ENCODE measurements at regions not wholly inside any gene's neighbourhood (a gene's known extent, or its start where the extent isn't known, plus 50 kb on each side); places are given as distances from the start of the nearest gene placed in this dataset.

DNA sequence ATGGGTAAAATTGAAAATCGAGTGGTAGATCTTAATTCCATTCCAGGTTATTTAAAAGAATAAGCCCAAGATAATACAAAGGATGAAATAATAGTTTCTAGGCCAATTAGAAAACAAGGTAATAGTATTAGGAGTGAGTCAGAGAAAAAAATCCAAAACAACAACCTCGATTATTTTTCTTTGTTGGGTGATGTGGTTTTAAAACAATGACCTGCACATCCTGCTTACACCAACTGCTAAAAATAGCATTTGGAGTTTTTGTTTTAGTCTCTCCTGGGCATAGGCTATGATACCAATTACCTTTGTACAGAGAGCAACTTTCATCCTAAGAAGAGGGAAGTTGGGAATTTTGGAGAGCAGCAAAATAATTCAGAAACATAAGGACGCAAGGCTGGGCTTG lies 101.7 kb upstream of the MYO10 start:
- TF ChIP-seq, protein P1, sequence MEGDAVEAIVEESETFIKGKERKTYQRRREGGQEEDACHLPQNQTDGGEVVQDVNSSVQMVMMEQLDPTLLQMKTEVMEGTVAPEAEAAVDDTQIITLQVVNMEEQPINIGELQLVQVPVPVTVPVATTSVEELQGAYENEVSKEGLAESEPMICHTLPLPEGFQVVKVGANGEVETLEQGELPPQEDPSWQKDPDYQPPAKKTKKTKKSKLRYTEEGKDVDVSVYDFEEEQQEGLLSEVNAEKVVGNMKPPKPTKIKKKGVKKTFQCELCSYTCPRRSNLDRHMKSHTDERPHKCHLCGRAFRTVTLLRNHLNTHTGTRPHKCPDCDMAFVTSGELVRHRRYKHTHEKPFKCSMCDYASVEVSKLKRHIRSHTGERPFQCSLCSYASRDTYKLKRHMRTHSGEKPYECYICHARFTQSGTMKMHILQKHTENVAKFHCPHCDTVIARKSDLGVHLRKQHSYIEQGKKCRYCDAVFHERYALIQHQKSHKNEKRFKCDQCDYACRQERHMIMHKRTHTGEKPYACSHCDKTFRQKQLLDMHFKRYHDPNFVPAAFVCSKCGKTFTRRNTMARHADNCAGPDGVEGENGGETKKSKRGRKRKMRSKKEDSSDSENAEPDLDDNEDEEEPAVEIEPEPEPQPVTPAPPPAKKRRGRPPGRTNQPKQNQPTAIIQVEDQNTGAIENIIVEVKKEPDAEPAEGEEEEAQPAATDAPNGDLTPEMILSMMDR (IDR thresholded peaks at IDR 0.05; ENCODE audit: partially characterized antibody, unreplicated experiment): no peak
- H3K27me3 Mint-ChIP-seq (ENCODE audit: unreplicated experiment): no peaks in the 10 kb centered on the region
- H3K27ac Mint-ChIP-seq (ENCODE audit: unreplicated experiment): no peak overlapping the region
- H3K9me3 Mint-ChIP-seq (ENCODE audit: unreplicated experiment): peaks cover under 1% of the 10 kb centered on the region
- no peaks in the 10 kb centered on the region for H3K4me1 Mint-ChIP-seq (ENCODE audit: low read depth, unreplicated experiment)
- DNase-seq: no peak
- H3K36me3 Mint-ChIP-seq (ENCODE audit: unreplicated experiment): no peaks in the 10 kb centered on the region
- H3K4me3 Mint-ChIP-seq (ENCODE audit: unreplicated experiment): no peak overlapping the region

DNA sequence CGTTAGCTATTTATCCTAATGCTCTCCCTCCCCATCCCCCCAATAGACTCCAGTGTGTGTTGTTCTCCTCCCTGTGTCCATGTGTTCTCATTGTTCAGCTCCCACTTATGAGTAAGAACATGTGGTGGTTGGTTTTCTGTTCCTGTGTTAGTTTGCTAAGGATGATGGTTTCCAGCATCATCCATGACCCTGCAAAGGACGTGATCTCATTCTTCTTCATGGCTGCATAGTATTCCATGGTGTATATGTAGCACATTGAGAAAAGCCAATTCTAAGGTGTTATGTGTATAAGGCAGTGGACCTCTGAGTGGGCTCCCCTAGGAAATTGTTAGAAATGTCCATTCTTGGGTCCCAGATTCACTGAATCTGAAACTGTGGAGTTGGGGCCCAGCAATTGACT lies 103.1 kb upstream of the MYO10 start:
- Mint-ChIP-seq H3K36me3 (ENCODE audit: unreplicated experiment) (no peaks in the 10 kb centered on the region), H3K4me1 (ENCODE audit: low read depth, unreplicated experiment) (no peaks in the 10 kb centered on the region), H3K27me3 (ENCODE audit: unreplicated experiment) (no peaks in the 10 kb centered on the region), H3K4me3 (ENCODE audit: unreplicated experiment) (no peak overlapping the region), H3K27ac (ENCODE audit: unreplicated experiment) (no peak overlapping the region), H3K9me3 (ENCODE audit: unreplicated experiment) (peaks cover 2% of the 10 kb centered on the region)
- TF ChIP-seq, protein P1 (IDR thresholded peaks at IDR 0.05; ENCODE audit: partially characterized antibody, unreplicated experiment): no peak
- no peak for DNase-seq

DNA sequence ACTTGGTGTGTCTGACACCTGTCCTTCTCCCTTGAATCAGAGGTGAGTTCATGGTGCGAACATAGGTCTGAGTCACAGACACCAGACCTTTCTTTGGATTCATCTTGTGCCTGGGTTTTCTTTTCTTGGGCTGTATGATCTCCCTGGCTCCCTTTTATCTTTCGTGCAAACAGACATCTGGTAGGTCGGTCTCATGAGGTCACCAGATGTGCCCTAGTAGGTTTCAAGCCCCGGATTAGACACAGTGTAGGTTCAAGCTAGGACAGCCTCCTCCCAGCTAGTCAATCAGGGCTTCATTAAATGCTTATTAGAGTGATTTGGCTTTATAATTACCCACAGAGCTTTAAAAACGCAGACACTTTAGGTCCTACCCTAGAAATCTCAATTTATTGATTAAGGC lies 106.0 kb upstream of the MYO10 start:
- H3K9me3 Mint-ChIP-seq (ENCODE audit: unreplicated experiment): peaks cover 6% of the 10 kb centered on the region
- no peaks in the 10 kb centered on the region for H3K27me3 Mint-ChIP-seq (ENCODE audit: unreplicated experiment)
- H3K36me3 Mint-ChIP-seq (ENCODE audit: unreplicated experiment): no peaks in the 10 kb centered on the region

DNA sequence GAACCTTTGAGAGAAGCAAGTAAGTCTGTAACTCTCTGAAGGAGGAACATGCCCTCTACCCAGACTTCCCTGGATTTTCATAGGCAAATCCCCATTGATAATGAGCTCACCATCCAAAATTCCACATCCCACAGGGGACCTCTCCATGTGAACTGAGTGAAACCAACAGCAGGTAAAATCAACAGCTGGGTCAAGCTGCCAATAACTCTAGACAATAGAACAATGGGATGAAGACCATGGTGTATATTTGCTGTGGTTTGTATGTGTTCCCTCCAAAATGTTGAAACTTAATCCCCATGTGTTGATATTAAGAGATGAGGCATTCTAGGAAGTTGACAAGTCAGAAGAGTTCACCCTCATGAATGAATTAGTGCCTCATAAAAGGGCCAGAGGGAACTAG lies 110.2 kb upstream of the MYO10 start:
- no peak overlapping the region for H3K27ac Mint-ChIP-seq (ENCODE audit: unreplicated experiment)
- H3K4me3 Mint-ChIP-seq (ENCODE audit: unreplicated experiment): no peak overlapping the region
- H3K9me3 Mint-ChIP-seq (ENCODE audit: unreplicated experiment): peaks cover 6% of the 10 kb centered on the region
- DNase-seq: no peak
- TF ChIP-seq, protein P1 (IDR thresholded peaks at IDR 0.05; ENCODE audit: partially characterized antibody, unreplicated experiment): no peak
- no peaks in the 10 kb centered on the region for H3K27me3 Mint-ChIP-seq (ENCODE audit: unreplicated experiment)
- H3K36me3 Mint-ChIP-seq (ENCODE audit: unreplicated experiment): no peaks in the 10 kb centered on the region
- peaks cover 1% of the 10 kb centered on the region for H3K4me1 Mint-ChIP-seq (ENCODE audit: low read depth, unreplicated experiment)

More for the DNA sequence above, 106.0 kb upstream of the MYO10 start:
- DNase-seq: no peak
- TF ChIP-seq, protein P1 (IDR thresholded peaks at IDR 0.05; ENCODE audit: partially characterized antibody, unreplicated experiment): no peak
- Mint-ChIP-seq H3K27ac (ENCODE audit: unreplicated experiment) (no peak overlapping the region), H3K4me1 (ENCODE audit: low read depth, unreplicated experiment) (peaks cover 1% of the 10 kb centered on the region), H3K4me3 (ENCODE audit: unreplicated experiment) (no peak overlapping the region)

DNA sequence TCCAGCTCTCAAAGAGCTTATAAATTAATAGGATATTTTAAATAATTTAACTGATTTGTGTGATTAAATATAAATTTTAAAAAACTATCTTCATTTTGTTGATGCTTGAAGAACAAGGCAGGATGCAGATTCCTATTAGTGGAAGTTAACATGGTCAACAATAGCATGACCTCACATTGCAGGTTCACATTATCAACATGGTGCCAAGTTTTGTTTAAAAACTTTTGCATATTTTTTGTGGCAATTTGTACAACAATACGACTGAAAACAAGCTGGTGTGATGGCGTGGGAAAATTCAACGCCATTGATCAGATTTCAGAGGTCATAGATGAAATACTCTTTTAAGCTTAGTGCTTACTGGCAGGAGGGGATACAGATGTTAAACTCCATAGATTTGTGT lies 114.1 kb upstream of the MYO10 start:
- TF ChIP-seq, protein P1 (IDR thresholded peaks at IDR 0.05; ENCODE audit: partially characterized antibody, unreplicated experiment): no peak
- peaks cover 2% of the 10 kb centered on the region for H3K9me3 Mint-ChIP-seq (ENCODE audit: unreplicated experiment)
- no peak for DNase-seq
- H3K27ac Mint-ChIP-seq (ENCODE audit: unreplicated experiment): no peak overlapping the region
- H3K27me3 Mint-ChIP-seq (ENCODE audit: unreplicated experiment): no peaks in the 10 kb centered on the region
- H3K4me1 Mint-ChIP-seq (ENCODE audit: low read depth, unreplicated experiment): peaks cover 1% of the 10 kb centered on the region
- no peak overlapping the region for H3K4me3 Mint-ChIP-seq (ENCODE audit: unreplicated experiment)
- no peaks in the 10 kb centered on the region for H3K36me3 Mint-ChIP-seq (ENCODE audit: unreplicated experiment)

Data from glutamatergic neuron (in vitro differentiated cells).